T follicular helper cell (primary cell): ENCODE measurements at regions not wholly inside any gene's neighbourhood (a gene's known extent, or its start where the extent isn't known, plus 50 kb on each side); places are given as distances from the start of the nearest gene placed in this dataset.
"Not testable (repeated sequence)": the region's sequence is repeated elsewhere in the genome, so short reads cannot be mapped to it uniquely, and the experiment has no call there.

ENCODE experiments used
- DNase-seq: peaks from one replicate; pipeline ENCODE4 v3.0.0-alpha.2; 2020; ENCODE audit warnings: low read depth

DNA sequence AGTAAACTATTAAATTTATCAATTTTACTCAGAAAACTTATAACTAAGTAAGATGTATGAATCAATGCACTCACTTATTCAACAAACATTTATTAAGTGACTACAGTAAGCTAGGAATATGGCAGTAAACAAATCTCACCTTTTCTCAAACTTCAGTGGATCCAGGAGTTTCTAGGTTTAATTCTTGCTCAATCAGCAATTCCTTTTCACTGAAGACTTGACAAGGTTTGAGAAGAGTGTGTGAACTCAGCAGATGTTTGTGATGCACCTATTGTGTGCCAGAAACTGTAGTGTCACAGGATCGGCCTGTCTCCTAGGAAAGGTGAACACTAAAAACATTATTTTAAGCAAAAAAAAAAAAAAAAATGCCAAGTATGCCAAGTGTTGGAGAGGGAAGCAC, 167.8 kb downstream of the ALG10 start:
- DNase-seq, result no peak

DNA sequence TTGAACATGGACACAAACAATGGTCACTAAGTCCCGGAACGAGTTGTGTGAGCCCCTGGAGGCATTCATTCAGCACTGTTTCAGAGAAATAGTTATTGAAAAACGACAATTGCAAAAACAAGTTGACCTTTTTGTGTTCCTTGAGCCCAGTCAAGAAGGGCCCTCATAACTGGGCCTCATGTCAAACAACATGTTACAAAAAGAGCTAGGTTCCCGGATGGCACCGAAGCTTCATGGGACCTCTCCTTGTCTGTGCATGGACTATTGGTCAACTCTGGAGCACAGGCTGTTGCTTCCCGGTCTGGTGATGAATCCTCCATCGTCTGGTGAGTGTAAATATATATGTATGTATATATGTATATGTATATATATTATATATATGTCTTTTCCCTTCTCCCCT, 176.6 kb downstream of the ALG10 start:
- DNase-seq, result no peak

GRCh38 chr12:34203866-34204620, 181.7 kb downstream of the ALG10 start:
- no peak for DNase-seq

- no peak for DNase-seq
Measured at GRCh38 chr12:34204830-34205285, 182.6 kb downstream of the ALG10 start.

GRCh38 chr12:34205401-34205800, 183.1 kb downstream of the ALG10 start:
- no peak for DNase-seq

DNA sequence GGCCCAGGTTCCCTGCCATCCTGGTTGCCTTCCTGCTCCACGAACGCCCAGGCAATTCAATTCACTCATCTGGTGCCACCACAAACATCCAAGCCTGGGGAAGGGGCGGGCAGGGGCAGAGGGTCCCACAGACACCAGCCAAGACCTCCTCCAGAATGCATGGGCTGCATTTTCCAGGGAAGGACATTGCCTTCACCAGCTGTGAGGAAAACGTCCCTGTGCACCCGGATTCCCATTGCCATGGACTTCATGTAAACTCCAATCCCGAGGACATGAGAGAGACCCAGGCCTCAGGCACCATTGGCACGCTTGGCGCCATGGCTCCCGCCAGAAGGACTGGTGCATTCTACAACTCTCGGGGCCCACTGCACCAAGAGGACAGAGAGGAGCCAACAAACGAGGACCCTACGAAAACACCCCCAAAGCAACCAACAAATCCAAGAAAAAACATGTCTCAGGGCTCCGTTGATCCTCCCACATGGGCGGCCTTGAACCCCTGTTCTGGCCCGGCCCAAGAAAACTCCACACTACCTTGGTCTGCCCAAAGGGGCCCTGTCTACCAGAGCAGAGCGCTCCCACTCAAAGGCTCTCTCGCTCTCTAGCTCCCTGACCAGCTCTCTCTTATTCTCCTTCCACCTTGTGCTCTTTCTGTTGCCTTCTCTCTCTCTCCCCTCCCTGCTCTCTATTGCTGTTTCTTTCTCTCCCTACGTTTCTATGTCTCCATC, 183.9 kb downstream of the ALG10 start:
- DNase-seq, result no peak

DNA sequence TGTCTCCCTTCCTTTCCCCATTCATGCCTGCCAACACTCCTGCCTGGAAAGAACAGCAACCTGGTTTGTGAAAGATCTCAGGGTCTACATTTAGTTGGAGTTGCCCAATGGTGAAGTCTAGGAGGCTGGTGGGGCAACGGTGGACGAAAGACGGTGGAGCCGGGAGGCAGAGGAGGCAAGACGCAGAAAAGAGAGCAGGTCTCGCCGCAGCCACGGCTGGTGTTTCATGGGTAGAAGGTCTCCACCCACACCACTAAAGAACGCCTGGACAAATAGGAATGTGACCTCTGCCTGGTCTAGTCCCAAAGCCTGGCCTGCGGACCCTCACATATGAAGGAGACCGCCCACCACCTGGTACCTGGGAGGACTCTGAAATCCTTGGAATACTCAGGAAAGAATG, 185.6 kb downstream of the ALG10 start:
- no peak for DNase-seq

DNA sequence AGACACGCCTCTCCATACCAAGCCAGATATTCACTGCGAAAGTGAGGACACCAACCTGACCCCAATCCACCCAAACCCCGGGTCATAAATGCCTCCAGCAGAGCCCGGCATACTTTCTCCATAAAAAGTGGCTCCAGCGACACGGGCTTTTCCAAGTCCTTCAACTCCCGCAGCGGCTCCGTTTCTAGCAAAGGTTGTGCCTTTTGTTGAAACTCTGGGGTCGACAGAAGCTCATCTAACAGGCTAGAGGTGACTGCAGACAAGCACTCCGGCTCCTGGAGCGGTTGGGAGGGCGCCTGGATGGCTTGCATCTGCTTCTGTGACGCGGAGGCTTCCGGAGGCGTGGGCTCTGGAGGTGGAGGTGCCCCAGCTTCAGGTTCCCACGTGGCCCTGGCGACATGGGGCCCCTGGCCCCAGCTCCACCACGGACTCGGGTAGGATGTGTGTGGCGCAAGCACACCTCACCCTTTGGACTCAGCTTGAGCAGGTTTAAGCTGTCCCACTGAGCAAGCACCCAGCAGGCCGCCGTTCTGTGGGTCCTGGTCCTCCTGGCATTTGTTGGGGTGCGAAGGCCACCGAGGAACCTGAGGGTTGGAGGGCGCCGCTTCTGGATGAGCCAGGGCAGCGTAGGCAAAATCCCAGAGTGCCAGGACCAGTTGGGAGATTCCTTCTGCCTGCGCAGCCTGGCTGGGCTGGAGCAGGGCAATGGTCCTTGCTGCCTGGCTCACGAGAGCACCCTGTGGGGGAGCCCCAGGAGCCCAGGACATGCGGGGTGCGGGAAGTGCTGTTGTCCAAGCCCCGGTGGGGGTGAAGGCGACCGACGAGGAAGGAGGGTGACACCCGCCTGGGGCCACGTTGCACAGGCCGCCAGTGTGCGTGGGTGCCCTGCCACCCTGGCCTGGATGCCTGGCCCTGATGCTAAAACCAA, 186.3 kb downstream of the ALG10 start:
- DNase-seq, result no peak

DNA sequence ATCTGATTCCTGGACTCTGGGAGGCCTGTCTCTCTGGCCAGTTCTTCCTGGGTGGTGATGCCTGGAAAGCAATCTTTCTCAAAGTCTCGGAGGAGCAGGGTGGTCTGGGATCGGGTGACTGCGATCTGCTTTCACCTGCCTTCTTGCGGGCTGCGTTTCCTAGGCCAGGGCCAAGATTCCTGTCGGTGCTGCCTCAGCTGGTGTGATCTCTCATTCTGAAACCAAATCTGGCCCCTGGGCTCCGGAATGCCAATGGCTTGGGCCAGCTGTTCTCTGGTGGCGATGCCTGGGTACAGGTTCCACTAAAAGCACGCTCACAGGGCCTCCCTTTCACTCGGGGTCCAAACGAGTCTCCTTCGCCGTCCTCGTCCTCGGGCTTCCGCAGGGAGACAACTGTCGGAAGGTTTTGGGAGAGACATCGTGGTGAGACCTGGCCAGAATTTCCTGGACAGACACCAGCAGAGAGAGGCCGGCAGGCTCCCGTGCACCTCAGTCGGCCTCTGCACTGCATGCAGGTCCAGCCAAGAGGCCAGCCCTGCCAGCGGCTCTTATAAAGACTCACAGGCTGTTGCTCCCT, 187.1 kb downstream of the ALG10 start:
- no peak for DNase-seq

GRCh38 chr12:34210183-34210582, 187.9 kb downstream of the ALG10 start:
- DNase-seq, result no peak

DNA sequence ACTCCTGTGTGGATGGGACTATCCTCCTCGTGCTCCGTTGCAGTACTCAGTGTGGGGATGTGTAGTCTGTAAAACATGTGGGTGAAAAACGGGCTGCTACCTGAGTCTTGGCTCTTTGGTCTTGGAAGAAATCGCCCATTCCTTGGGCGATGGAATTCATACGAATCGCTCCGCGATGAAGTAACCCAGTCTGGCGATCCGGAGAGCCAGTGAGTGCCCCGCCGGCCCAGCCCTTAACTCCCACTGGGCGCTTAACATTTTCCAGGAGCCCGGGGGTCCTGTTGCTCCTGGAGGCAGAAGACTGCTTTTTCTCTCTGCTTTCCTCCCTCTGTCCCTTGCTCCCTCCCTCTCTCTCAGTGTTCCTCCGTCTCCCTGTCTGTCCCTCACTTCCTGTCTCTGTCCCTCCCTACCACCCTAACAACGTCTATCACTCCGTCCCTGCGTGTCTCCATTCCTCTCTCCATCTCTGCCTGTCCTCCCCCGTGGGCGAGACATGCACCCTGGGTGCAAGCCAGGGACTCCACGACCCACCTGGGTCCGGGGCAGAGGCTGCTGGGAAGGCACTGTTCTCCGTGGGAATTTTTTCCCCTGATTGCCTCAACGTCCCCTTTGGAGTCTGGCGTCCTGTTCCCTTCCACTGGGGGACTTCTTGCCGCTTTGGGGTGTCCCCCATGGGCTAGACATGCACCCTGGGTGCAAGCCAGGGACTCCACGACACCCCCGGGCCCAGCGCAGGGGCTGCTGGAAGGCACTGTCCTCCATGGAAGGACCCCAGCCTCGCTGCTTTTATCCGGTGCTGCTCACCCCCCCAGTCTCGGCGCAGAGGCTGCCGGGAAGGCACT, 188.6 kb downstream of the ALG10 start:
- DNase-seq, result no peak

GRCh38 chr12:34212651-34213050, 190.4 kb downstream of the ALG10 start:
- DNase-seq, result no peak

- no peak for DNase-seq
Measured at GRCh38 chr12:34214011-34214410, 191.7 kb downstream of the ALG10 start.

DNA sequence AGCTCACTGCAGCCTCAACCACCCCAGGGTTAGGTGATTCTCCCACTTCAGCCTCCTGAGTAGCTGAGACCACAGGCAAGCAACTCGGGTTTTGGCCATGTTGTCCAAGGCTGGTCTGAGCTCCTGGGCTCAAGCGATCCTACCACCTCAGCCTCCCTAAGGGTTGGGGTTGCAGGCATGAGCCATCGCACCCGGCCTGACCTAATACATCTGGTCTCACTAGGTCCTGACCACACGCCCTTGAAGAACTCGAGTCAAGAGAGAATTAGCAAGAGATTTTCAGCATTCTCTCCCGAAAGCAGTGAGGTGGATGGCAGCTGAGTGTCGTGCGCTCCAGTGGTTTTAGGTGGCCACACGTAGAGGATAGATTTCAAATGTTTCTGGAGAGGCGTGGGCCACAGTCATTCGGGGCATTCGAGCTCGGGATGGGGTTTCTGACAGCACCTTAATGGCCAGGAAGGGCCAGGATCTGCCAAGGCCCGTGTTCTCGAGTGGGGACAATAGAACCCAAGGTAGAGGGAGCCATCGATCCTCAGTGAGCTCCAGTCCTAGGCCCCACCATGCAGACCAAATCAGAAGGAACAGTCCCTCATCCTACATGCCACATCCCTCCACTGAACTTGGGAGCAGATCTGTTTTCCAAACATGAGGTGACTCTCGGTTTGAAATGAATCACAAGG, 193.1 kb downstream of the ALG10 start:
- DNase-seq, result no peak

GRCh38 chr12:34215893-34216285, 193.6 kb downstream of the ALG10 start:
- DNase-seq, result no peak

GRCh38 chr12:34217660-34218059, 195.4 kb downstream of the ALG10 start:
- DNase-seq, result no peak

GRCh38 chr12:34218193-34219045, 196.1 kb downstream of the ALG10 start:
- peak; percentile 47 for DNase-seq

- no peak for DNase-seq
Measured at GRCh38 chr12:34219046-34219770, 196.9 kb downstream of the ALG10 start.

- DNase-seq, result not testable (repeated sequence)
Measured at GRCh38 chr12:34220079-34220478, 197.8 kb downstream of the ALG10 start.
